Liver (tissue), 8 donors: ENCODE measurements at regions not wholly inside any gene's neighbourhood (a gene's known extent, or its start where the extent isn't known, plus 50 kb on each side); places are given as distances from the start of the nearest gene placed in this dataset.

Source experiments
- DNase-seq: peaks from one replicate; pipeline ENCODE4 v3.0.0-alpha.2; 2017; ENCODE audit warnings: low spot score
- H3K27ac ChIP-seq, 2 donors: one replicate each; pipeline ENCODE4 v1.7.0; 2013; ENCODE audit warnings: inconsistent platforms in 2 of 2, low read length in 2 of 2, control low read depth in 1 of 2, low read depth in 1 of 2, mild to moderate bottlenecking in 1 of 2
- H3K27me3 ChIP-seq, 4 donors: one replicate each; pipeline versions ENCODE4 v1.6.1 to v1.7.0; 2013; ENCODE audit warnings: low read length in 3 of 4, inconsistent platforms in 1 of 4, mild to moderate bottlenecking in 1 of 4, moderate library complexity in 1 of 4; ENCODE audit not compliant: control insufficient read depth in 4 of 4, insufficient read depth in 4 of 4
- H3K36me3 ChIP-seq, 4 donors: one replicate each; pipeline versions ENCODE4 v1.6.1 to v1.7.0; 2013; ENCODE audit warnings: low read length in 3 of 4, mild to moderate bottlenecking in 3 of 4, low read depth in 1 of 4, moderate library complexity in 1 of 4; ENCODE audit not compliant: control insufficient read depth in 4 of 4, insufficient read depth in 3 of 4
- H3K4me1 ChIP-seq, 4 donors: one replicate each; pipeline versions ENCODE4 v1.6.1 to v1.7.0; 2013; ENCODE audit warnings: low read length in 3 of 4, mild to moderate bottlenecking in 3 of 4, moderate library complexity in 1 of 4; ENCODE audit not compliant: control insufficient read depth in 4 of 4, insufficient read depth in 4 of 4
- H3K4me3 ChIP-seq, 3 donors: one replicate each; pipeline versions ENCODE4 v1.6.1 to v1.7.0; 2013; ENCODE audit warnings: low read length in 3 of 3, control low read depth in 1 of 3, low read depth in 1 of 3, mild to moderate bottlenecking in 1 of 3
- H3K9ac ChIP-seq, 2 donors: one replicate each; pipeline ENCODE4 v1.7.0; 2013; ENCODE audit warnings: low read length in 2 of 2, mild to moderate bottlenecking in 2 of 2, moderate library complexity in 2 of 2, control low read depth in 1 of 2, low read depth in 1 of 2
- H3K9me3 ChIP-seq, 4 donors: one replicate each; pipeline versions ENCODE4 v1.6.1 to v1.7.0; 2013; ENCODE audit warnings: low read length in 3 of 4; ENCODE audit not compliant: control insufficient read depth in 4 of 4
- ATF3 ChIP-seq: IDR thresholded peaks from 2 replicates; pipeline ENCODE4 v1.6.1; 2016; ENCODE audit warnings: antibody characterized with exemption
- CTCF ChIP-seq: fragments of 150-350 bp; IDR thresholded peaks from 2 replicates; pipeline ENCODE4 v1.5.1; 2017; ENCODE audit warnings: improper control_type of control experiment, low read depth, low read length; ENCODE audit not compliant: missing input control
- EGR1 ChIP-seq, 2 donors: IDR thresholded peaks; 2 replicates each; pipeline ENCODE4 v1.6.1; 2016 to 2018; ENCODE audit warnings: antibody characterized with exemption in 2 of 2, low read depth in 2 of 2
- FOXA1 ChIP-seq: IDR thresholded peaks from 2 replicates; pipeline ENCODE4 v1.6.1; 2016; ENCODE audit warnings: antibody characterized with exemption
- HNF4A ChIP-seq, 2 donors: conservative IDR thresholded peaks; 2 replicates each; pipeline ENCODE4 v1.6.1; 2016; ENCODE audit warnings: antibody characterized with exemption in 2 of 2, mild to moderate bottlenecking in 2 of 2
- HNF4G ChIP-seq: IDR thresholded peaks from 2 replicates; pipeline ENCODE4 v1.6.1; 2016; ENCODE audit warnings: antibody characterized with exemption
- JUND ChIP-seq, 2 donors: IDR thresholded peaks; 2 replicates each; pipeline ENCODE4 v1.6.1; 2016; ENCODE audit warnings: antibody characterized with exemption in 2 of 2
- MAX ChIP-seq: IDR thresholded peaks from 2 replicates; pipeline ENCODE4 v1.6.1; 2016; ENCODE audit warnings: antibody characterized with exemption
- NR2F2 ChIP-seq: IDR thresholded peaks from 2 replicates; pipeline ENCODE4 v1.6.1; 2016; ENCODE audit warnings: antibody characterized with exemption
- RAD21 ChIP-seq, 2 donors: IDR thresholded peaks; 2 replicates each; pipeline ENCODE4 v1.6.1; 2016; ENCODE audit warnings: antibody characterized with exemption in 2 of 2, mild to moderate bottlenecking in 2 of 2
- REST ChIP-seq: IDR thresholded peaks from 2 replicates; pipeline ENCODE4 v1.6.1; 2016; ENCODE audit warnings: antibody characterized with exemption, mild to moderate bottlenecking
- RXRA ChIP-seq, 2 donors: IDR thresholded peaks; 2 replicates each; pipeline ENCODE4 v1.6.1; 2017 to 2018; ENCODE audit warnings: antibody characterized with exemption in 2 of 2, mild to moderate bottlenecking in 1 of 2
- SP1 ChIP-seq: IDR thresholded peaks from 2 replicates; pipeline ENCODE4 v1.6.1; 2018; ENCODE audit warnings: antibody characterized with exemption, mild to moderate bottlenecking
- TAF1 ChIP-seq: conservative IDR thresholded peaks from 2 replicates; pipeline ENCODE4 v1.6.1; 2016; ENCODE audit warnings: antibody characterized with exemption, mild to moderate bottlenecking
- YY1 ChIP-seq: IDR thresholded peaks from 2 replicates; pipeline ENCODE4 v1.6.1; 2016; ENCODE audit warnings: antibody characterized with exemption, mild to moderate bottlenecking
- ZBTB33 ChIP-seq: IDR thresholded peaks from 2 replicates; pipeline ENCODE4 v1.6.1; 2016; ENCODE audit warnings: antibody characterized with exemption
- WGBS: extraction: QIAGEN DNeasy Blood & Tissue Kit; methylation state at CpG from one replicate; pipeline ENCODE4 v1.1.7; 2013; 5-methylcytosine and 5-hydroxymethylcytosine counted together
- donor health status: healthy.
- donor health status: healthy.
- donor health status: healthy.
- donor health status: healthy.
- donor health status: healthy.

GRCh38 chr1:103469801-103470200 lies 55.7 kb upstream of the RNPC3 start:
- WGBS, result 83% methylated on average over 2 of the region's 2 CpGs
- H3K36me3 ChIP-seq, result no peaks in the 10 kb centered on the region
- H3K27me3 ChIP-seq, result no peaks in the 10 kb centered on the region
- H3K4me1 ChIP-seq, result no peaks in the 10 kb centered on the region
- H3K27ac ChIP-seq, result no peak overlapping the region
- DNase-seq, result no peak
- H3K4me3 ChIP-seq, result no peak overlapping the region
- H3K9ac ChIP-seq, result no peak overlapping the region
- no peaks in the 10 kb centered on the region for H3K9me3 ChIP-seq
- TF ChIP-seq HNF4G (no peak), ZBTB33 (no peak), YY1 (no peak), RAD21 (IDR thresholded peaks at IDR 0.05) (no peak), FOXA1 (no peak), ATF3 (no peak), CTCF (no peak), HNF4A (conservative IDR thresholded peaks at IDR 0.05) (no peak), SP1 (no peak), NR2F2 (no peak), MAX (no peak), JUND (IDR thresholded peaks at IDR 0.05) (no peak), RXRA (IDR thresholded peaks at IDR 0.05) (no peak), TAF1 (no peak), EGR1 (IDR thresholded peaks at IDR 0.05; ENCODE audit: low read depth in 2 of 2) (no peak), REST (no peak)

- Histone ChIP-seq H3K27ac (no peak overlapping the region), H3K4me1 (no peaks in the 10 kb centered on the region), H3K4me3 (no peak overlapping the region), H3K9me3 (no peaks in the 10 kb centered on the region), H3K9ac (no peak overlapping the region), H3K27me3 (no peaks in the 10 kb centered on the region), H3K36me3 (no peaks in the 10 kb centered on the region)
- 73% methylated on average over 3 of the region's 3 CpGs for WGBS
- TF ChIP-seq JUND (IDR thresholded peaks at IDR 0.05), result no peak
- no peak for TF ChIP-seq REST
- TF ChIP-seq NR2F2, result no peak
- TF ChIP-seq ZBTB33, result no peak
- no peak for TF ChIP-seq FOXA1
- no peak for DNase-seq
Observed at GRCh38 chr1:103467100-103467499, 58.4 kb upstream of the RNPC3 start.
